WTC11 (cell line): ENCODE measurements at regions not wholly inside any gene's neighbourhood (a gene's known extent, or its start where the extent isn't known, plus 50 kb on each side); places are given as distances from the start of the nearest gene placed in this dataset.

Source experiments
- ATAC-seq: fragments of 200-7000 bp; cut with Tn5 transposase; 2 replicates; pipeline ENCODE4 v1.10.0; 2021; ENCODE audit warnings: mild to moderate bottlenecking, moderate library complexity
- CTCF ChIA-PET: fragments of 300-600 bp; sonication (Branson Sonifier 250); formaldehyde crosslinking; loops from one replicate; lab custom pipeline; 2021; ENCODE audit warnings: antibody characterized with exemption; lab: Charles Lee
- POLR2A ChIA-PET: fragments of 350-600 bp; sonication (Branson Sonifier 250); formaldehyde crosslinking; loops from one replicate; lab custom pipeline; 2021; ENCODE audit warnings: antibody characterized with exemption; lab: Charles Lee
- DNase-seq: peaks from one replicate; pipeline ENCODE4 v3.0.0; 2021; ENCODE audit warnings: low spot score
- H3K27ac Mint-ChIP-seq: 2 replicates; pipeline ENCODE4 v1.8.0; 2021; ENCODE audit warnings: mixed read lengths
- H3K27me3 Mint-ChIP-seq: 2 replicates; pipeline ENCODE4 v1.8.0; 2021; ENCODE audit warnings: low read depth, mild to moderate bottlenecking, moderate library complexity, mixed read lengths
- H3K36me3 Mint-ChIP-seq: 2 replicates; pipeline ENCODE4 v1.8.0; 2021; ENCODE audit warnings: mixed read lengths
- H3K4me1 Mint-ChIP-seq: 2 replicates; pipeline ENCODE4 v1.8.0; 2022; ENCODE audit warnings: mixed read lengths
- H3K4me3 Mint-ChIP-seq: 2 replicates; pipeline ENCODE4 v1.8.0; 2021; ENCODE audit warnings: mild to moderate bottlenecking, moderate library complexity, mixed read lengths
- H3K9me3 Mint-ChIP-seq: 2 replicates; pipeline ENCODE4 v1.8.0; 2021; ENCODE audit warnings: mixed read lengths
- ATF1 ChIP-seq: sonication (generic); formaldehyde crosslinking; IDR thresholded peaks from 2 replicates; pipeline ENCODE4 v1.8.1; 2023; ENCODE audit warnings: mild to moderate bottlenecking, moderate library complexity, missing genetic modification reagents
- CREM ChIP-seq: sonication (generic); formaldehyde crosslinking; IDR thresholded peaks from 2 replicates; pipeline ENCODE4 v1.8.1; 2022; ENCODE audit warnings: mild to moderate bottlenecking, missing genetic modification reagents, moderate library complexity
- ETV6 ChIP-seq: sonication (generic); formaldehyde crosslinking; IDR thresholded peaks from 2 replicates; pipeline ENCODE4 v1.8.1; 2022; ENCODE audit warnings: mild to moderate bottlenecking, missing genetic modification reagents
- FOXP1 ChIP-seq: sonication (generic); formaldehyde crosslinking; IDR thresholded peaks from 2 replicates; pipeline ENCODE4 v1.8.0; 2022; ENCODE audit warnings: missing genetic modification reagents, mild to moderate bottlenecking, moderate library complexity, borderline replicate concordance
- HMGA2 ChIP-seq: fragments of 250-450 bp; sonication (Bioruptor Pico); IDR thresholded peaks from 2 replicates; pipeline ENCODE4 v1.4.0; 2021; ENCODE audit warnings: mild to moderate bottlenecking, moderate library complexity
- KAT7 ChIP-seq: sonication (generic); formaldehyde crosslinking; IDR thresholded peaks from 2 replicates; pipeline ENCODE4 v1.8.1; 2023; ENCODE audit warnings: missing genetic modification reagents, mild to moderate bottlenecking, borderline replicate concordance
- NFE2L1 ChIP-seq: sonication (generic); formaldehyde crosslinking; IDR thresholded peaks from 2 replicates; pipeline ENCODE4 v1.8.1; 2023; ENCODE audit warnings: missing genetic modification reagents
- NR3C1 ChIP-seq: sonication (generic); formaldehyde crosslinking; conservative IDR thresholded peaks from 2 replicates; pipeline ENCODE4 v1.8.1; 2023; ENCODE audit warnings: low read depth, mild to moderate bottlenecking, missing genetic modification reagents
- OVOL2 ChIP-seq: fragments of 250-450 bp; sonication (Bioruptor Pico); IDR thresholded peaks from 2 replicates; pipeline ENCODE4 v1.9.0; 2021; ENCODE audit warnings: mild to moderate bottlenecking, borderline replicate concordance
- STAT6 ChIP-seq: sonication (generic); formaldehyde crosslinking; conservative IDR thresholded peaks from 2 replicates; pipeline ENCODE4 v1.8.1; 2023; ENCODE audit warnings: mild to moderate bottlenecking, low read depth, missing genetic modification reagents, moderate library complexity
- TEAD1 ChIP-seq: sonication (generic); formaldehyde crosslinking; IDR thresholded peaks from 2 replicates; pipeline ENCODE4 v1.8.0; 2022; ENCODE audit warnings: mild to moderate bottlenecking, missing genetic modification reagents
- USF2 ChIP-seq: sonication (generic); formaldehyde crosslinking; IDR thresholded peaks from 2 replicates; pipeline ENCODE4 v1.8.1; 2023; ENCODE audit warnings: mild to moderate bottlenecking, missing genetic modification reagents, moderate library complexity
- ZBTB43 ChIP-seq: sonication (generic); formaldehyde crosslinking; IDR thresholded peaks from 2 replicates; pipeline ENCODE4 v1.8.1; 2023; ENCODE audit warnings: mild to moderate bottlenecking, missing genetic modification reagents
- ZNF396 ChIP-seq: fragments of 250-450 bp; sonication (Bioruptor Pico); IDR thresholded peaks from 2 replicates; pipeline ENCODE4 v1.8.0; 2021; ENCODE audit warnings: mild to moderate bottlenecking, moderate library complexity, borderline replicate concordance
- TF ChIP-seq, protein P1 (sequence below): fragments of 250-450 bp; sonication (Bioruptor Pico); IDR thresholded peaks from 2 replicates; pipeline ENCODE4 v1.9.0; 2021; ENCODE audit warnings: mild to moderate bottlenecking
- TF ChIP-seq, protein P2 (sequence below): fragments of 250-450 bp; sonication (Bioruptor Pico); IDR thresholded peaks from 2 replicates; pipeline ENCODE4 v1.9.0; 2021; ENCODE audit warnings: moderate library complexity, mild to moderate bottlenecking, inconsistent platforms, borderline replicate concordance
- TF ChIP-seq, protein P3 (sequence below): sonication (generic); formaldehyde crosslinking; IDR thresholded peaks from 2 replicates; pipeline ENCODE4 v1.8.0; 2022; ENCODE audit warnings: mild to moderate bottlenecking, missing genetic modification reagents
- TF ChIP-seq, protein P4 (sequence below): sonication (generic); formaldehyde crosslinking; IDR thresholded peaks from 2 replicates; pipeline ENCODE4 v1.8.1; 2023; ENCODE audit warnings: mild to moderate bottlenecking, moderate library complexity, missing genetic modification reagents
- TF ChIP-seq, protein P5 (sequence below): fragments of 200-600 bp; IDR thresholded peaks from 2 replicates; pipeline ENCODE4 v1.8.0; 2022; ENCODE audit warnings: antibody characterized with exemption

DNA sequence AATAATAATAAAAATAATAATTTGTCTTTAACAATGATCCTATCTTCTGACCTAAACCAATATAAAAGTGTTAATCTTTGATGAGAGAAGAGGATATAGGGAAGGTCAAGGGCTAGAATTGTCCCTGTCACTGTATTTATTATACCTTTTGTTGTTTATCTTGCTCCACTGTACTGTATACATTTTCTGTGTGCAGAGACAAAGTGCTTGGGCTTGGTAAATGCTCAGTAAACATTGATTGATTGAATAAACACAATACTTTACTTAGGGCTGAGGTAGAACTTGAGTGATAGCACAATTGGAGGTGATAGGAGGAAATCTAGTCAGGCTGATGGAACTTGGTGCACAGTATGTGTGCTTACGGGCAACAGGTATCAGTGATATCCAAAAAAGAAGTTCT lies 161.2 kb downstream of the ARRDC3 start:
- TF ChIP-seq, protein P1, sequence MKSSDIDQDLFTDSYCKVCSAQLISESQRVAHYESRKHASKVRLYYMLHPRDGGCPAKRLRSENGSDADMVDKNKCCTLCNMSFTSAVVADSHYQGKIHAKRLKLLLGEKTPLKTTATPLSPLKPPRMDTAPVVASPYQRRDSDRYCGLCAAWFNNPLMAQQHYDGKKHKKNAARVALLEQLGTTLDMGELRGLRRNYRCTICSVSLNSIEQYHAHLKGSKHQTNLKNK: no peak
- TF ChIP-seq, protein P2, sequence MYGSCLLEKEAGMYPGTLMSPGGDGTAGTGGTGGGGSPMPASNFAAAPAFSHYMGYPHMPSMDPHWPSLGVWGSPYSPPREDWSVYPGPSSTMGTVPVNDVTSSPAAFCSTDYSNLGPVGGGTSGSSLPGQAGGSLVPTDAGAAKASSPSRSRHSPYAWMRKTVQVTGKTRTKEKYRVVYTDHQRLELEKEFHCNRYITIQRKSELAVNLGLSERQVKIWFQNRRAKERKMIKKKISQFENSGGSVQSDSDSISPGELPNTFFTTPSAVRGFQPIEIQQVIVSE: no peak
- TF ChIP-seq NR3C1 (CRISPR knock-in tag) (no peak), ZBTB43 (CRISPR knock-in tag) (no peak), NFE2L1 (CRISPR knock-in tag) (no peak)
- TF ChIP-seq, protein P3, sequence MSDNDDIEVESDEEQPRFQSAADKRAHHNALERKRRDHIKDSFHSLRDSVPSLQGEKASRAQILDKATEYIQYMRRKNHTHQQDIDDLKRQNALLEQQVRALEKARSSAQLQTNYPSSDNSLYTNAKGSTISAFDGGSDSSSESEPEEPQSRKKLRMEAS (CRISPR knock-in tag): no peak
- Mint-ChIP-seq H3K4me1 (peaks cover 3% of the 10 kb centered on the region; the same call in 1 of the 2 replicates), H3K27ac (no peak overlapping the region), H3K36me3 (no peaks in the 10 kb centered on the region), H3K27me3 (no peaks in the 10 kb centered on the region), H3K9me3 (no peaks in the 10 kb centered on the region), H3K4me3 (no peak overlapping the region)
- CTCF ChIA-PET: interaction anchor here (3.8 kb wide), 1 partner anchor 163 kb away, joined by 91 read pairs; the partner anchor contains the start of gene ARRDC3
- ATAC-seq (no peak), DNase-seq (no peak)
- POLR2A ChIA-PET: no interaction called here

GRCh38 chr5:91219803-91220371 lies 163.2 kb downstream of the ARRDC3 start:
- TF ChIP-seq, protein P4, sequence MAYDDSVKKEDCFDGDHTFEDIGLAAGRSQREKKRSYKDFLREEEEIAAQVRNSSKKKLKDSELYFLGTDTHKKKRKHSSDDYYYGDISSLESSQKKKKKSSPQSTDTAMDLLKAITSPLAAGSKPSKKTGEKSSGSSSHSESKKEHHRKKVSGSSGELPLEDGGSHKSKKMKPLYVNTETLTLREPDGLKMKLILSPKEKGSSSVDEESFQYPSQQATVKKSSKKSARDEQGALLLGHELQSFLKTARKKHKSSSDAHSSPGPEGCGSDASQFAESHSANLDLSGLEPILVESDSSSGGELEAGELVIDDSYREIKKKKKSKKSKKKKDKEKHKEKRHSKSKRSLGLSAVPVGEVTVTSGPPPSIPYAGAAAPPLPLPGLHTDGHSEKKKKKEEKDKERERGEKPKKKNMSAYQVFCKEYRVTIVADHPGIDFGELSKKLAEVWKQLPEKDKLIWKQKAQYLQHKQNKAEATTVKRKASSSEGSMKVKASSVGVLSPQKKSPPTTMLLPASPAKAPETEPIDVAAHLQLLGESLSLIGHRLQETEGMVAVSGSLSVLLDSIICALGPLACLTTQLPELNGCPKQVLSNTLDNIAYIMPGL (CRISPR knock-in tag): no peak
- TF ChIP-seq FOXP1 (CRISPR knock-in tag) (no peak), KAT7 (CRISPR knock-in tag) (no peak)
- TF ChIP-seq, protein P5, sequence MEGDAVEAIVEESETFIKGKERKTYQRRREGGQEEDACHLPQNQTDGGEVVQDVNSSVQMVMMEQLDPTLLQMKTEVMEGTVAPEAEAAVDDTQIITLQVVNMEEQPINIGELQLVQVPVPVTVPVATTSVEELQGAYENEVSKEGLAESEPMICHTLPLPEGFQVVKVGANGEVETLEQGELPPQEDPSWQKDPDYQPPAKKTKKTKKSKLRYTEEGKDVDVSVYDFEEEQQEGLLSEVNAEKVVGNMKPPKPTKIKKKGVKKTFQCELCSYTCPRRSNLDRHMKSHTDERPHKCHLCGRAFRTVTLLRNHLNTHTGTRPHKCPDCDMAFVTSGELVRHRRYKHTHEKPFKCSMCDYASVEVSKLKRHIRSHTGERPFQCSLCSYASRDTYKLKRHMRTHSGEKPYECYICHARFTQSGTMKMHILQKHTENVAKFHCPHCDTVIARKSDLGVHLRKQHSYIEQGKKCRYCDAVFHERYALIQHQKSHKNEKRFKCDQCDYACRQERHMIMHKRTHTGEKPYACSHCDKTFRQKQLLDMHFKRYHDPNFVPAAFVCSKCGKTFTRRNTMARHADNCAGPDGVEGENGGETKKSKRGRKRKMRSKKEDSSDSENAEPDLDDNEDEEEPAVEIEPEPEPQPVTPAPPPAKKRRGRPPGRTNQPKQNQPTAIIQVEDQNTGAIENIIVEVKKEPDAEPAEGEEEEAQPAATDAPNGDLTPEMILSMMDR: 0 out of 2 replicates have a peak, but pooled peaks have one; percentile 15
- ATAC-seq (peak; percentile 77), DNase-seq (no peak)
- no peaks in the 10 kb centered on the region for H3K36me3 Mint-ChIP-seq
- H3K27me3 Mint-ChIP-seq: no peaks in the 10 kb centered on the region
- ChIA-PET POLR2A (interaction anchor here (1.1 to 2.1 kb wide), 2 partner anchors 161 to 163 kb away, joined by 8 to 10 read pairs; partner anchors contain the start of gene ARRDC3), CTCF (interaction anchor here (0.6 to 3.8 kb wide), 31 partner anchors 8 to 354 kb away, joined by 3 to 91 read pairs (median 5); partner anchors contain the start of gene ARRDC3)
- H3K4me1 Mint-ChIP-seq: no peaks in the 10 kb centered on the region
- H3K9me3 Mint-ChIP-seq: no peaks in the 10 kb centered on the region
- H3K4me3 Mint-ChIP-seq: no peak overlapping the region
- H3K27ac Mint-ChIP-seq: no peak overlapping the region

- CTCF ChIA-PET: interaction anchor here (0.6 to 3.8 kb wide), 30 partner anchors 8 to 354 kb away, joined by 3 to 91 read pairs (median 5); partner anchors contain the start of gene ARRDC3
- no peak for DNase-seq
- TF ChIP-seq ATF1 (CRISPR knock-in tag) (no peak), USF2 (CRISPR knock-in tag) (no peak), FOXP1 (CRISPR knock-in tag) (no peak), CREM (no peak), TEAD1 (CRISPR knock-in tag) (no peak), STAT6 (no peak), NR3C1 (CRISPR knock-in tag) (no peak), ETV6 (CRISPR knock-in tag) (no peak), ZNF396 (no peak), OVOL2 (CRISPR knock-in tag) (no peak), HMGA2 (no peak)
Measured at GRCh38 chr5:91219091-91219802, 163.9 kb downstream of the ARRDC3 start.

More at GRCh38 chr5:91219091-91219802, 163.9 kb downstream of the ARRDC3 start:
- H3K27me3 Mint-ChIP-seq: no peaks in the 10 kb centered on the region
- POLR2A ChIA-PET: interaction anchor here (1.1 to 2.1 kb wide), 2 partner anchors 162 to 164 kb away, joined by 8 to 10 read pairs; partner anchors contain the start of gene ARRDC3
- H3K36me3 Mint-ChIP-seq: no peaks in the 10 kb centered on the region
- no peak; the same call in 1 of the 2 replicates for ATAC-seq
- H3K27ac Mint-ChIP-seq: no peak overlapping the region
- no peak overlapping the region for H3K4me3 Mint-ChIP-seq
- no peaks in the 10 kb centered on the region for H3K9me3 Mint-ChIP-seq
- H3K4me1 Mint-ChIP-seq: no peaks in the 10 kb centered on the region
